ENCODE measurements at regions not wholly inside any gene's neighbourhood (a gene's known extent, or its start where the extent isn't known, plus 50 kb on each side); places are given as distances from the start of the nearest gene placed in this dataset.
"Not testable (repeated sequence)": the region's sequence is repeated elsewhere in the genome, so short reads cannot be mapped to it uniquely, and the experiment has no call there.

DNA sequence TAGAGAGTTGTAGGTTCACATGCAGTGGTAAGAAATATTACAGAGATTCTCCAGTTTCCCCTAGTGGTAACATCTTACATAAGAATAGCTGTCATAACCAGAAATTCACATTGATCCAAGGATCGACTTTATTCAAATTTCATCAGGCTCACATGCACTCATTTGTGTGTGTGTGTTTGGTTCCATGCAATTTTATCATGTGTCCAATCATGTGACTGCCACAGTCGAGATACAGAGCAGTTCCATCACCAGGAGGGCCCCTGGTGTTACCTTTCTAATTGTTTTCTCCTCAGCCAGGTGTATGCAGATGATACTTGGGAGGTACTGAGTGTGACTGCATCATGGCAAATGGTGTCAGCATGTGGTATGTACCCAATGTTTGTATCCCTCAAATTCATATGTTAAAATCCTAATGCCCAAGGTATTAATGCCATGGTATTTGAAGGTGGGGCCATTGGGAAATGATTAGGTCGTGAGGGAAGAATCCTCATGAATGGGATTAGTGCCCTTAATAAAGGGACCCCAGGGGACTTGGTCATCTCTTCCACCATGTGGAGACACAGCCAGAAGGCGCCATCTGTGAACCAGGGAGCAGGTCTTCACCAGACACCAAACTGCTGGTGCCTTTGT, 126.3 kb downstream of the CXCL12 start:
- no peak overlapping the region for H3K27ac ChIP-seq
- intact Hi-C loops (cut with DNase I): no loop called here
- H3K36me3 ChIP-seq: no peaks in the 10 kb centered on the region
- WGBS, 4 donors: 82 to 93% (median 91%) methylated on average over 4 of the region's 4 CpGs
- ATAC-seq (no peak), DNase-seq (no peak)
- no peaks in the 10 kb centered on the region for H3K9me3 ChIP-seq
- H3K4me3 ChIP-seq: no peak overlapping the region
- H3K27me3 ChIP-seq: no peaks in the 10 kb centered on the region
- H3K4me1 ChIP-seq: peaks cover 2 to 35% (median 16%) of the 10 kb centered on the region in 12 donors
- TF ChIP-seq CTCF (IDR thresholded peaks at IDR 0.05) (peak in 1 of 12 donors; percentile 6), POLR2A (IDR thresholded peaks at IDR 0.05) (no peak)

DNA sequence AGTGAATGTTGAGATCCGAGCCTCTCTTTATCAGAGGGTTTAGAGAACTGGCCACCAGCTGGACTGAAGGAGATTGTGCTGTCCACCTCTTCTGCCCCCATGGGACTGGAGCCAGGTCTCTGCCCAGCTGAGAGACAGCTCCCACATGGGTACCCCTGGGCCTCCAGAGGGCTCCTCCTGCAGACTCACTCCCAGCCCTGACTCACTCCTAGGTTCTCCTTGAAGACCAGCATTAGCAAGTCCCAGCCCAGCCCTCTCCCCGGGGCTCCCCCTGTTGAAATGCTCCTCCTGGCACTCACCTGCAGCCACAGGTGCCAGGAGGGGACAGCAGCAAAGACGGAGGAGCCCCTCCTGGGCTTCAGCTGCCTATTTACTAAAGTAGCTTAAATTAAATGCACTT, 126.9 kb downstream of the CXCL12 start:
- ATAC-seq (no peak), DNase-seq (no peak)
- no peak overlapping the region for H3K27ac ChIP-seq
- no peaks in the 10 kb centered on the region for H3K36me3 ChIP-seq
- WGBS, 4 donors: 82 to 99% (median 85%) methylated on average over 3 of the region's 3 CpGs
- no peaks in the 10 kb centered on the region for H3K27me3 ChIP-seq
- peaks cover 0 to 33% (median 16%) of the 10 kb centered on the region in 12 donors for H3K4me1 ChIP-seq
- TF ChIP-seq CTCF (IDR thresholded peaks at IDR 0.05): no peak
- no peak for TF ChIP-seq POLR2A (IDR thresholded peaks at IDR 0.05)
- no peaks in the 10 kb centered on the region for H3K9me3 ChIP-seq
- intact Hi-C loops (cut with DNase I): no loop called here
- no peak overlapping the region for H3K4me3 ChIP-seq

- WGBS, 4 donors: 23 to 29% (median 25%) methylated on average over 5 of the region's 5 CpGs
- peak overlapping the region in 1 of 12 donors; percentile 42 for H3K27ac ChIP-seq
- TF ChIP-seq POLR2A (IDR thresholded peaks at IDR 0.05) (no peak), CTCF (IDR thresholded peaks at IDR 0.05) (no peak)
- H3K4me1 ChIP-seq: peaks cover 0 to 21% (median 7%) of the 10 kb centered on the region in 12 donors
- ATAC-seq (peak; percentile 53 to 90 (median 82)), DNase-seq (peak; percentile 64 to 84 (median 81))
- H3K4me3 ChIP-seq: no peak overlapping the region
- no peaks in the 10 kb centered on the region for H3K36me3 ChIP-seq
- H3K27me3 ChIP-seq: no peaks in the 10 kb centered on the region
- intact Hi-C loops (cut with DNase I): no loop called here
- peaks cover 0 to 3% (median 0%) of the 10 kb centered on the region in 12 donors for H3K9me3 ChIP-seq
These were observed 131.0 kb downstream of the CXCL12 start for GRCh38 chr10:44253769-44254462.

GRCh38 chr10:44252631-44253030, 132.3 kb downstream of the CXCL12 start:
- H3K27me3 ChIP-seq; intact Hi-C loops (cut with DNase I); H3K27ac ChIP-seq; H3K9me3 ChIP-seq; H3K36me3 ChIP-seq; ATAC-seq; DNase-seq; H3K4me3 ChIP-seq: not testable (repeated sequence)
- peaks cover 0 to 21% (median 7%) of the 10 kb centered on the region in 12 donors for H3K4me1 ChIP-seq
- 88 to 98% (median 96%) methylated on average over 3 of the region's 3 CpGs for WGBS, 4 donors

DNA sequence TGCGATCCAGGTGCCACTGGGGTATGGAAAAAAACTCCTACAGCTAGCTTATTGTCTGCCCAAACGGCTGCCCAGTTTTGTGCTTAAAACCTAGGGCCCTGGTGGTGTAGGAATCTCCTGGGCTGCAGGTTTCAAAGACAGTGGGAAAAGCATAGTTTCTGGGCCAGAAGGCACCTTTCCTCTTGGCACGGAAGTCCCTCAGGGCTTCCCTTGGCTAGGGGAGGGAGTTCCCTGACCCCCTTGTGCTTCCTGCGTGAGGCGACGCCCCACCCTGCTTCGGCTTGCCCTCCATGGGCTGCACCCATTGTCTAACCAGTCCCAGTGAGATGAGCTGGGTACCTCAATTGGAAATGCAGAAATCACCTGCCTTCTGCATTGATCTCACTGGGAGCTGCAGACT, 135.0 kb downstream of the CXCL12 start:
- H3K27me3 ChIP-seq; H3K4me3 ChIP-seq; H3K36me3 ChIP-seq; H3K9me3 ChIP-seq; ATAC-seq; intact Hi-C loops (cut with DNase I): not testable (repeated sequence)
- WGBS, 4 donors: 70 to 76% (median 74%) methylated on average over 6 to 7 of the region's 7 CpGs
- Histone ChIP-seq H3K27ac (peak overlapping the region in 3 of 12 donors; percentile 33 to 50 (median 38)), H3K4me1 (peaks cover 0 to 21% (median 7%) of the 10 kb centered on the region in 12 donors)
- peak in 1 of 5 donors; percentile 42 for DNase-seq
